Stimulated activated CD4-positive, alpha-beta T cell treated with anti-CD3 and anti-CD28 coated beads, Interleukin-12 subunit alpha, Interleukin-12 subunit beta, amount 100 ng/mL, for 24 hours (primary cell): ENCODE measurements at regions not wholly inside any gene's neighbourhood (a gene's known extent, or its start where the extent isn't known, plus 50 kb on each side); places are given as distances from the start of the nearest gene placed in this dataset.
"Not testable (repeated sequence)": the region's sequence is repeated elsewhere in the genome, so short reads cannot be mapped to it uniquely, and the experiment has no call there.

Experiments used
- DNase-seq, 2 experiments: peaks; one replicate each; pipeline ENCODE4 v3.0.0-alpha.2; 2020; ENCODE audit warnings: low read depth in 2 of 2

DNA sequence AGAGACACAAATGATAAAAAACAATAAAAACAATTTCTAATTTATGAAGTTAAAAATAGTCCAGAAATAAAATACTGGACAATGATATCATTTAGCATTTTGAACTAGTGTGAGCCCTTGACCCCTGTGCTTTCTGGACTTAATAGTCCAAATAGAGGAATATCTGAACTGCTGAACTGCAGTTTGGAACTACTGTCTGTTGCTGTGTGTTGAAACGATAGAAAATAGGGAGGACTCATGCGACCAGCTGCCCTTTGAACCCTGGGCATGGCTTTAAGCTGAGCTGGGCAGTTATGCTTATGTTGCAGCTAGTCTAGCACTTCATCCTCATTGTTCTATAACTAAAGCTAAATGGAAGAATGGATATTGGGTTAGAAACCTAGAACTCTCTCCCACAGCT is 99.5 kb downstream of the FMR1NB start:
- DNase-seq = no peak

DNA sequence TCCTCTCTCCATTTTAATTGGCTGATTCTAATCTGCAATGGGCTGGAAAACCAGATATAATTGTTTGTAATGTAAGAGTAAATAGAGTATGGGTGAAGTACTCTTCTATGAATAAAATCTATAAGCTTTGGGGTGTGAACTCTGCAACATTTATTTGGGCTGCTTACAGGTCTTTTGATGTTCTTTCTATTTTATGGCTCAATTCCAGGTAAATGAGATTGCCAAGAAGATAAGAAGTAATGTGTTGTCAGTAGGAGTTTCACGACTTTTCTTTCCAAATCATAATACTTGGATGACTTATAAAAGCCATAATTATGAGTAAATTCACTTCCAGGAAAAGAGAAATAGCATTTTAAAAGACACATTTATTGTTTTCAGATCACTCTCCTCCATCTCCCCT is 103.5 kb downstream of the FMR1NB start:
- no peak for DNase-seq

DNA sequence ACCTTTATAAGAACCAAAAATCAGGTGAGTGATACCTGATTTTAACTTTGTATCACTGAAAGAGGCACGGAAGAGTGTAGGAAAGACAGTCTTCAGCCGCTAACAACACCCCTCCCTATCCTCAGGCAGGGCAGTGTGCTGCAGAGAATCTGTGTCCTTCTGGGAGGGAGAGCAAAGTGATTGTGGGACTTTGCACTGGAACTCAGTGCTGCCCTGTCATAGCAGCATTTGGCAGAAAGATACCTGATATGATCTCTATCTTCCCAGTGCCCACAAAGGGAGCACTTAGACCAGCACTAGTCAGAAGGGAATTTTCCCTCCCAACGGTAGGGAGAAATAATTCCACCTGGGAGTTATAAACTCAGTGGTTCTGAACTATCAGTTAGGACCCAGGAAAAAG is 139.0 kb downstream of the FMR1NB start:
- DNase-seq = no peak

DNA sequence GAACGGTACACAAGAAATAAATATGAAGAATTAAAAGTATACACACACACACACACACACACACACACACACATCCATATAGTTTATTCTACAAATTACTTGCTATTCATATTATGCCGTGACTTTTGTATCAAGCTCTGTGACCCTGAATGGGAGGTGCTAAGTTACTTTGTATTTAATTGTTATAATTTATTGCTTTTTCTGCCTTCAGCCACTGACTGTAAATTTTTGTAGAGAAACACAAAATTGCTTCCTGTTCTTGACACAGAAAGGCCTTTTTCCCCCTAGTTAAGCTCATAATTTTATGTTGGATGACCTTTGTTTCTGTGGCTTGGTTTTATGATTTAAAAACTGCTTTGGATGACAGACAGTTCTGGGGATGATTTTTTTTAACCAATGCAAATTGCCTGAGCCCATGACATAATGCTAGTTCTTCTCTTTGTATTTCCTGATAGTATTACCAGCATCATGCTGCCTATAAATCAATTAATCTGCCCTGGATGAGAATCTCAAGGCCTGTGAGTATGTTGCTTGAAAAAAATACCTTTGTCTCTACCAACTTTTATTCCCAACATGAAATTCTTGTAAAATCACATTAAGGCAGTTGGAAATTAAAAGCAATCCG is 140.0 kb downstream of the FMR1NB start:
- DNase-seq = no peak

DNA sequence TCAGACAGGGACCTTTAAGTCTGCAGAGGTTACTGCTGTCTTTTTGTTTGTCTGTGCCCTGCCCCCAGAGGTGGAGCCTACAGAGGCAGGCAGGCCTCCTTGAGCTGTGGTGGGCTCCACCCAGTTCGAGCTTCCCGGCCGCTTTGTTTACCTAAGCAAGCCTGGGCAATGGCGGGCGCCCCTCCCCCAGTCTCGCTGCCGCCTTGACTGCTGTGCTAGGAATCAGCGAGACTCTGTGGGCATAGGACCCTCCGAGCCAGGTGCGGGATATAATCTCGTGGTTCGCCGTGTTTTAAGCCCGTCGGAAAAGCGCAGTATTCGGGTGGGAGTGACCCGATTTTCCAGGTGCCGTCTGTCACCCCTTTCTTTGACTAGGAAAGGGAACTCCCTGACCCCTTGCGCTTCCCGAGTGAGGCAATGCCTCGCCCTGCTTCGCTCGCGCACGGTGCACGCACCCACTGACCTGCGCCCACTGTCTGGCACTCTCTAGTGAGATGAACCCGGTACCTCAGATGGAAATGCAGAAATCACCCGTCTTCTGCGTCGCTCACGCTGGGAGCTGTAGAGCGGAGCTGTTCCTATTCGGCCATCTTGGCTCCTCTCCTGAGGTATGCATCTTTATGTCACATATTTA is 147.9 kb downstream of the FMR1NB start:
- not testable (repeated sequence) for DNase-seq

GRCh38 chrX:148133105-148133725 is 152.1 kb downstream of the FMR1NB start:
- no peak for DNase-seq

- DNase-seq = no peak
These were observed 153.4 kb downstream of the FMR1NB start for GRCh38 chrX:148134578-148134977.

- no peak for DNase-seq
These were observed 154.6 kb downstream of the FMR1NB start for GRCh38 chrX:148135738-148136137.

DNA sequence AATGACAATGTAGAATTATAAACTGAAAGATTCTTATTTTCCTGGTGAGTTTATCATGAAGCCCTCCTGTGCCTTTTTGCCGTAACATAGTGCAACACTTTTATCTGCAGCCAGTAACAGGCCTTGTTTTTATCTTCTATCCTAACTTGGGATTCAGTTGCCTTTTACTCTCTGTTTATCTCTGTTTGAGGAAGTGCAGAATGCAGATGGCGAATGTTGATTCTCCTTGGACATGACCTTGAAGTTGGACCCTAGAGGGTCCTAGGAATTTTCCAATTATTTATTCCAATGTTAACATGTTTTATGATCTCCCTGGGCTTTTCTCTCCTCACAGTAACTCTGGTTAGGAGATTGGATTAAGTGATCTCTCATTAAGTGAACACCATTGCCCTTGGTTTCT is 165.0 kb downstream of the FMR1NB start:
- no peak for DNase-seq

GRCh38 chrX:148156986-148157385 is 175.8 kb downstream of the FMR1NB start:
- DNase-seq = no peak

DNA sequence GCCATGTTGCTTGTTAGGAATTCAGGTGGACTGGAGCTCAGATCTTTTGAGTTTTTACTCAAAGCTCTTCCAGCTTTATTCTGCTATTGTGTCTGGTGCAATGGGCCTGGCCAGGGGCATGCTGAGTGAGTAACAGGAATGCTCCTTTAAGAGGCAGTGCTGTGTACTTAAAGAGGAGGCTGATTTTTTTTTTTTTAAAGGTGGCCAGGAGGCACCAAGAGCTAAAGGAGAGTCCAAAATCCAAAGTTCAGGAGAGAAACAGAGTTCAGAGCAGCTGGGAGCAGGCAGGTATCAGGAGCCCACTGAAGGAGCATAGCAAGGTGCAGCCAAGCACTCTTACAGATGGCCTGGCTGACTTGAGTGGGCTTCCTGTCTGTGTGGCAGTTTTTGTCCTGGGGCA is 178.7 kb downstream of the FMR1NB start:
- no peak for DNase-seq

GRCh38 chrX:148161701-148162100 is 180.6 kb downstream of the FMR1NB start:
- DNase-seq = no peak

DNA sequence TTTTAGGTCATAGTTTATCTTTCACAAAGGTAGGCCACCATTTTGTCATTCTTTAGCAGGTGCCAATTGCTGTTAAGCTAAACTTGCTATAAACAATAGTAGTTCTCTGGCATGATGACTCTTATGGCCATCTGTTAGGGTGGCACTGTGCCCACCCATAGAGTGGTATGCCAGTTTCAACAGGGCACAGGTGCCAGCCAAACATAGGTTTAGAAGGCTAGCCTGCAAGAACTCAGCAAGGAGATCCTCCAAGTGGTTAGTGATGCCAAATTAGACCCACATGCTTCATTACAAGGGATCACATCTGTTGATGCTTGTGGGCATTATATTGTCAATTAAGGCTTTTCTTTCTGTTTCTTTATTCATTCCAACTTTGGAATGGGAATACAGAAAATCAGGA is 204.5 kb downstream of the FMR1NB start:
- no peak for DNase-seq

DNA sequence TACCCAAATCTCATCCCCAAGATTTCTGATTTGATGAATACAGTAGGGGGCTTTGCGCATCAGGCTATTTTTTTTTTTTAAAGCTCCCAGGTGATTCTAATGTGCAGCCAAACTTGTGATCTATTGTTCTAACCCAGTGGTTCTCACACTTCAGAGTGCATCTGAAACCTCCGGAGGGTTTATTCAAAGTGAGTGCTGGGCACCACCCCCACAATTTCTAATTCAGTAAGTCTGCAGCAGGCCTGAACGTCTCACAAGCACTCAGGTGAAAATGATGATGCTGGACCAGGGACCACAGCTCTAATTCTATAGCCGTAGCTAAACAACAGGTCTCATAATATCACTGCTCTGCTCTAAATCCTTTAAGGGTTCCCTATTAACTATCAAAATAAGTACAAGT is 211.4 kb downstream of the FMR1NB start:
- DNase-seq = no peak

GRCh38 chrX:148193759-148194158 is 212.6 kb downstream of the FMR1NB start:
- no peak for DNase-seq

DNA sequence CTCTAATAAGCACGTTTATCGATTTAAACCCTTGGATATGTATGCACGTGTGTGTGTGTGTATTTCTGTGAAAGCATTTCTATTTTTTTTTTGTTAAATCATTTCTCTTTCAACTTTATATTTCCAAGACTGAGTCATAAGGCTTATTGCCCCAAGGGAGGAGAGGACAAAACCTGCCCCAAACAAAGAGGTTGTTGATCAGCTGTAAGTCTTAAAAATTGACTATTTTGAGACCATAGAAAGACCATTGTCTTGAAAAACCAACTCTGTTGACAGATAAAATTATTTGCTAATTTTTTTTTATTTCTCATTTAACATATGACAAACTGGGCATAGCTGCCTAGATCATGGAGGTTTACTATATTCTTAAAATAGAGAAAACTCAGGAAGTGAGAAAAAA is 222.4 kb downstream of the FMR1NB start:
- no peak for DNase-seq

GRCh38 chrX:148204195-148204594 is 223.1 kb downstream of the FMR1NB start:
- no peak for DNase-seq

- DNase-seq = no peak
These were observed 233.6 kb downstream of the FMR1NB start for GRCh38 chrX:148214786-148215185.

- DNase-seq = no peak
These were observed 234.6 kb downstream of the FMR1NB start for GRCh38 chrX:148215726-148216125.

DNA sequence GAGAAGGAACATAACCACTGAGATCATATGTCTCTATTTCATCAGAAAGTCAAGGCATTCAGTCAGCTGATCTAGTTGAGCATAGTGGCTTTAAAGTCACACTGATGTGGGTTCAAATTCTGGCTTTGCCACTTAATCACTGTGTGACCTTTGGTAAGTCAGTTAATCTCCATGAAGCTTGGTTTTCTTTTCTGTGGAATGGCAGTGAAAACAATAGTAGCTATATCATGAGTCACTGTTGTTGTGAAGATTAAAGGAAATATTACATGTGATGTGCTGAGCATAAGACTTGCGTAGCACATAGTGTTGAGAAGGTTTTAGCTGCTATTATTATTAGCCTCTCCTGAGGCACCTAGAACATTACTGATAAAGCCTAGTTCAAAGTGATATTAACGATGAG is 242.2 kb downstream of the FMR1NB start:
- no peak for DNase-seq

- DNase-seq = no peak
These were observed 247.4 kb downstream of the FMR1NB start for GRCh38 chrX:148228521-148228920.

- no peak for DNase-seq
These were observed 248.7 kb downstream of the FMR1NB start for GRCh38 chrX:148229801-148230303.

GRCh38 chrX:148259990-148260389 is 240.4 kb upstream of the AFF2 start:
- DNase-seq = no peak
